OCI-LY1 (cell line): ENCODE measurements at regions not wholly inside any gene's neighbourhood (a gene's known extent, or its start where the extent isn't known, plus 50 kb on each side); places are given as distances from the start of the nearest gene placed in this dataset.

Experiments used
- H2AFZ ChIP-seq: fragments of 200-600 bp; sonication (generic), shearing (Covaris generic); 2 replicates; pipeline ENCODE4 v1.6.0; 2014; ENCODE audit warnings: antibody characterized with exemption, mild to moderate bottlenecking, low read length
- H3F3A ChIP-seq: fragments of 200-600 bp; sonication (generic), shearing (Covaris generic); 2 replicates; pipeline ENCODE4 v1.6.0; 2014; ENCODE audit warnings: mild to moderate bottlenecking, antibody characterized with exemption, low read length, moderate library complexity; ENCODE audit not compliant: insufficient read depth
- H3K27ac ChIP-seq: fragments of 200-600 bp; sonication (generic); 2 replicates; pipeline ENCODE4 v1.5.1; 2014; ENCODE audit warnings: low read length, mixed run types, mild to moderate bottlenecking, low read depth; ENCODE audit not compliant: poor library complexity, severe bottlenecking
- H3K27me3 ChIP-seq: fragments of 200-600 bp; sonication (generic); 2 replicates; pipeline ENCODE4 v1.6.0; 2014; ENCODE audit warnings: antibody characterized with exemption, mild to moderate bottlenecking, low read length, moderate library complexity; ENCODE audit not compliant: insufficient read depth
- H3K36me3 ChIP-seq: fragments of 200-600 bp; sonication (generic); 2 replicates; pipeline ENCODE4 v1.6.1; 2014; ENCODE audit warnings: mild to moderate bottlenecking, antibody characterized with exemption, low read length, moderate library complexity, mixed read lengths; ENCODE audit not compliant: insufficient read depth
- H3K4me1 ChIP-seq: fragments of 200-600 bp; sonication (generic); 2 replicates; pipeline ENCODE4 v1.5.1; 2014; ENCODE audit warnings: mild to moderate bottlenecking, low read length, moderate library complexity; ENCODE audit not compliant: insufficient read depth, severe bottlenecking
- H3K4me2 ChIP-seq: fragments of 200-600 bp; sonication (generic), shearing (Covaris generic); 2 replicates; pipeline ENCODE4 v1.6.1; 2014; ENCODE audit warnings: low read length
- H3K4me3 ChIP-seq: fragments of 200-600 bp; sonication (generic); 2 replicates; pipeline ENCODE4 v1.5.1; 2014; ENCODE audit warnings: low read length, low read depth, mild to moderate bottlenecking, mixed read lengths; ENCODE audit not compliant: poor library complexity, severe bottlenecking
- H3K79me2 ChIP-seq: fragments of 200-600 bp; shearing (Covaris generic); 2 replicates; pipeline ENCODE4 v1.6.1; 2016; ENCODE audit warnings: mixed run types, low read length, mixed read lengths; ENCODE audit not compliant: insufficient read depth
- H3K9ac ChIP-seq: fragments of 200-600 bp; sonication (generic), shearing (Covaris generic); 2 replicates; pipeline ENCODE4 v1.6.1; 2014; ENCODE audit warnings: mild to moderate bottlenecking, low read length, mixed read lengths
- H3K9me2 ChIP-seq: fragments of 200-600 bp; sonication (generic), shearing (Covaris generic); 2 replicates; pipeline ENCODE4 v1.6.1; 2014; ENCODE audit warnings: low read depth, mild to moderate bottlenecking, low read length, mixed read lengths
- H3K9me3 ChIP-seq: fragments of 200-600 bp; shearing (Covaris generic); 2 replicates; pipeline ENCODE4 v1.6.1; 2014; ENCODE audit warnings: low read length, mixed read lengths
- H4K20me1 ChIP-seq: fragments of 200-600 bp; sonication (generic), shearing (Covaris generic); 2 replicates; pipeline ENCODE4 v1.6.0; 2016; ENCODE audit warnings: mild to moderate bottlenecking, low read length; ENCODE audit not compliant: insufficient read depth
- EZH2 ChIP-seq: fragments of 200-600 bp; sonication (generic), shearing (Covaris generic); IDR thresholded peaks from 2 replicates; pipeline ENCODE4 v1.8.0; 2017; ENCODE audit warnings: borderline replicate concordance, mixed run types, mild to moderate bottlenecking, antibody characterized with exemption, low read length, moderate library complexity, mixed read lengths
- TF ChIP-seq, protein P1 (sequence below): fragments of 200-600 bp; sonication (generic), shearing (Covaris generic); IDR thresholded peaks from 2 replicates; pipeline ENCODE4 v1.5.1; 2017; ENCODE audit warnings: mild to moderate bottlenecking, antibody characterized with exemption, low read length, moderate library complexity, mixed read lengths

DNA sequence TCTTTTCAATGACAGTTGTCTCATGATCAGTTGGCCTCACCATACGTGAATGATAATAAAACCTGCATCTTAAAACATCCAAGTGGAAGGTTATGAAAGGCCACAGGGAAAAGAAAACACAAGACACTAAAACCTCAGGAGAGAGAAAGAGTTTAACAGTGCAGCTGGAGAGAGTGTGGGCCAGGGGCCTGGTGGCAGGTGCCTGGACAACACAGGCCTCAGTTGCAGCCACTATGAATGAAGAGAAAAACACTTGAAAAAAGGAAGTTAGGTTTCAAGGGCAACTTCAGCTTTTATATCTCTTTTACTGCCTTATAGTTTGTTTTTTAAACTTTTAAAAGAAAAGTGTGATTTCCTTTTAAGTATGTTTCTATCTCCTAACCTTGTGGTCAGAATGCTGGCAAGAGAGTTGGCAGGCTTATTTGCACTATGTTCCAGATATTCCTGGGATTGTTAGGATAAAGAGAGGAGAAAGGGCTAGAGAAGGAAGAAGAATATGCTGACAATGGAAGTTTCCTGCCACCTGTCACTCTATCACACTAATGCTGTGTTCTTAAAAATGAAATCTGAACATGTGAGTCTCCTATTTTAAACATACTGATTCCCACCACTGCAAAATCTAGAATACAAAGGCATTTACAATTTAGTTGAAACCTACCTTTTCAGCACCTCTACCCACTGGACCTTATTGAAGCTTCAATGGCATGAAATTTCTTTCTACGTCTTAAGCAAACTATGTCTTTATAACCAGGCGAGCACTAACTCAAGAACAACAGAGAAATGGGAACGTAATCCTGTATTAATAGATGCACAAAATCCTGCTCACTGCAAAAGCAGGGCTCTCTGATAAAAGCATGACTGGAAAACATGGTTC is 222.4 kb downstream of the CD83 start:
- Histone ChIP-seq H3K9ac (no peak overlapping the region), H3K79me2 (no peaks in the 10 kb centered on the region), H3F3A (no peaks in the 10 kb centered on the region), H3K36me3 (no peaks in the 10 kb centered on the region), H4K20me1 (no peaks in the 10 kb centered on the region), H3K9me3 (no peaks in the 10 kb centered on the region), H3K4me3 (no peak overlapping the region), H3K4me1 (no peaks in the 10 kb centered on the region), H3K9me2 (no peaks in the 10 kb centered on the region), H3K4me2 (no peak overlapping the region), H3K27me3 (no peaks in the 10 kb centered on the region), H2AFZ (no peak overlapping the region), H3K27ac (no peak overlapping the region)
- TF ChIP-seq, protein P1, sequence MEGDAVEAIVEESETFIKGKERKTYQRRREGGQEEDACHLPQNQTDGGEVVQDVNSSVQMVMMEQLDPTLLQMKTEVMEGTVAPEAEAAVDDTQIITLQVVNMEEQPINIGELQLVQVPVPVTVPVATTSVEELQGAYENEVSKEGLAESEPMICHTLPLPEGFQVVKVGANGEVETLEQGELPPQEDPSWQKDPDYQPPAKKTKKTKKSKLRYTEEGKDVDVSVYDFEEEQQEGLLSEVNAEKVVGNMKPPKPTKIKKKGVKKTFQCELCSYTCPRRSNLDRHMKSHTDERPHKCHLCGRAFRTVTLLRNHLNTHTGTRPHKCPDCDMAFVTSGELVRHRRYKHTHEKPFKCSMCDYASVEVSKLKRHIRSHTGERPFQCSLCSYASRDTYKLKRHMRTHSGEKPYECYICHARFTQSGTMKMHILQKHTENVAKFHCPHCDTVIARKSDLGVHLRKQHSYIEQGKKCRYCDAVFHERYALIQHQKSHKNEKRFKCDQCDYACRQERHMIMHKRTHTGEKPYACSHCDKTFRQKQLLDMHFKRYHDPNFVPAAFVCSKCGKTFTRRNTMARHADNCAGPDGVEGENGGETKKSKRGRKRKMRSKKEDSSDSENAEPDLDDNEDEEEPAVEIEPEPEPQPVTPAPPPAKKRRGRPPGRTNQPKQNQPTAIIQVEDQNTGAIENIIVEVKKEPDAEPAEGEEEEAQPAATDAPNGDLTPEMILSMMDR = no peak
- TF ChIP-seq EZH2 = no peak

DNA sequence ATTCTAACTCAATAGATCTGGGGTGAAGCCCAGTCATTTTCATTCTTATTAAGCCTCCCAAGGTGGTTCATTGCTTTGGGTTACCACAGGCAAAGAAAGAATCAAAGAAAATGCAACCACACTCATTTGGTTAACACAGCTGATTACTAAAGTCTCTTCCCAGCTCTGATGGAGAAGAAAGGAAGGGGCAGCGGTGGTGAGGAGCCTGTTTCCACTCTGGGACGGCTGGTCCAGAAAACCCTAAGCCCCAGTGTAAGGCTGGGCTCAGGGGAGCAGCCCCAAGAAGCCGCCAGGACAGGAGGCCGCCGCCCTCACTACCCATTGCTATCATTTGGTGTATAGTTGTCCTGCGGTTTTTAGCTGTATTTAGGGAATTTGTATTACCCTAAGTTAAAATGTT is 226.9 kb downstream of the CD83 start:
- no peaks in the 10 kb centered on the region for H3K9me3 ChIP-seq
- H3K27me3 ChIP-seq = no peaks in the 10 kb centered on the region
- TF ChIP-seq, protein P1 = no peak
- no peak for TF ChIP-seq EZH2
- H3K4me3 ChIP-seq = no peak overlapping the region
- H3F3A ChIP-seq = no peaks in the 10 kb centered on the region
- no peaks in the 10 kb centered on the region for H3K36me3 ChIP-seq
- H3K9ac ChIP-seq = no peak overlapping the region
- H2AFZ ChIP-seq = no peak overlapping the region
- no peak overlapping the region for H3K27ac ChIP-seq
- H3K9me2 ChIP-seq = no peaks in the 10 kb centered on the region
- H3K4me2 ChIP-seq = no peak overlapping the region
- H3K79me2 ChIP-seq = no peaks in the 10 kb centered on the region
- H3K4me1 ChIP-seq = no peaks in the 10 kb centered on the region
- no peaks in the 10 kb centered on the region for H4K20me1 ChIP-seq

GRCh38 chr6:14348389-14348788 is 230.8 kb downstream of the CD83 start:
- Histone ChIP-seq H3K4me1 (no peaks in the 10 kb centered on the region), H3K9me3 (no peaks in the 10 kb centered on the region), H3K36me3 (no peaks in the 10 kb centered on the region), H3K9me2 (no peaks in the 10 kb centered on the region), H2AFZ (no peak overlapping the region), H4K20me1 (no peaks in the 10 kb centered on the region), H3K4me2 (no peak overlapping the region), H3K27me3 (no peaks in the 10 kb centered on the region), H3K79me2 (no peaks in the 10 kb centered on the region), H3K4me3 (no peak overlapping the region), H3K27ac (no peak overlapping the region), H3K9ac (no peak overlapping the region), H3F3A (no peaks in the 10 kb centered on the region)
- no peak for TF ChIP-seq EZH2
- TF ChIP-seq, protein P1 = no peak
